HT-29 (cell line): ENCODE measurements at regions not wholly inside any gene's neighbourhood (a gene's known extent, or its start where the extent isn't known, plus 50 kb on each side); places are given as distances from the start of the nearest gene placed in this dataset.
"Not testable (repeated sequence)": the region's sequence is repeated elsewhere in the genome, so short reads cannot be mapped to it uniquely, and the experiment has no call there.

Experiments used
- DNase-seq: peaks from one replicate; pipeline ENCODE4 v3.0.0-alpha.2; 2015; ENCODE audit warnings: low spot score

DNA sequence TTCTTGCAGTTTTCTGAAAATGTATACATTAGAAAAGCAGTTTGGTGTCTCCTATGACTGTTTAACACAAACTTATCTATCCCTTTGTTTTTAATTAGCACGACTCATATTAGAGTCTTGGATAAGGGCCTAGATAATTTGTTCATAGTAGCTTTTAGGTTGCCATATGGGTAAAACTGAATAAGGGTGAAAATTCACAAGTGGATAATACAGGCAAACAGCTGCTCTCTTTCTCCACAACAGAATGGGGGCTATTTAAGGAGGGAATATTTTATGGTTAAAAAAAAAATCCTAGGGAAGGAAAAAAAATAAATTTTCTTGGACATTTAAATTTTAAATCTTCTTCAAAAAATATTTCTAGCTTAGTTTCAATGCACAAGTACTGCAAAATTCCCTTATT, 1416.1 kb downstream of the GATA3 start:
- no peak for DNase-seq

DNA sequence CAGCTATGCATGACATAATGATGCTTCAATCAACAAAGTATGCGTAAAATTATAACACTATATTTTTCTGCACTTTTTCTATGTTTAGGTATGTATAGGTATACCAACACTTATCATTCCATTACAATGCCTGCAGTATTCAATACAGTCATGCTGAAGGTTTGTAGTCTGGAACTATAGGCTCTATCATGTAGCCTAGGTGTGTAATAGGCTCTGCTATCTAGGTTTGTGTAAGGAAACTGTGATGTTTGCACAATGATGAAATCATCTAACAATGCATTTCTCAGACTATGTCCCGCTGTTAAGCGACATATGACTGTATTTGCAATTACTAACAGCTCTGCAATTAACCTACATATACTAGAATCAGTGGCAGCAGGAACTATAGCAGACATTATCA, 1447.5 kb downstream of the GATA3 start:
- no peak for DNase-seq

DNA sequence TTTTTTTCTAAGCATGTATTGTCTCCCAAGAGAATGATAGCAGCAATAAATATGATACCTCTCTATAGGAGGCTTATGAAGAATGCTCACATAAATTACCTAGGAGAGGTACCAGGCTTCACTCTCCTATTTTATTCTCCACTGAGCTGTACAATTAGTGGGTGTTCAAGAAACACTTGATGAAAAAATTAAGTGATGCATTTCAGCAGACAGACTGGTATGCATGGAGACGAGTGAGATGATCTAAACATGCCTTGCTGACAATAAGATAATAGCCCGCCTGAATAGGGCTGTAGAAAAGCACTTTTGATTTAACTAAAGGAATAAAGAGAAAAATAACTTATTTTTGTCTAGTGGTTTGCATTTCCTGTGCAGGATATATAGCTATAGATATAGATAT, 1449.7 kb downstream of the GATA3 start:
- no peak for DNase-seq

DNA sequence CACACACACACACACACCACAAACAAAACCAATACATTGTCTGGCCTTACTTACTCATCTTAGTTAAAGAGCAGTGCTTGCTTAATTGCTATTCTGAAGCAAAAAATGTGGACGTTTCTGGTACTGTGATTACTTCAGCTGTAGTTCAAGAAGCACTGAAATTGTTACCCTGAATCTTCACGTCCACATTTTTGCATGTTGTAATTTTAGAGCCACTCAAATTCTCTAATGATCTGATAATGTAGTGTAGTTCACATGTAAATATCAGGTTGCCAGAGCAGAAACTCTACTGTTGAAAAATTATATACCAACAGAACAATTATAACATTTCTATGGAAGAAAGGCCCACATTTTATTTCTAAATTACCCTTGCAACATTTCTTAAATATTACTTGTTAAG, 1451.1 kb downstream of the GATA3 start:
- no peak for DNase-seq

DNA sequence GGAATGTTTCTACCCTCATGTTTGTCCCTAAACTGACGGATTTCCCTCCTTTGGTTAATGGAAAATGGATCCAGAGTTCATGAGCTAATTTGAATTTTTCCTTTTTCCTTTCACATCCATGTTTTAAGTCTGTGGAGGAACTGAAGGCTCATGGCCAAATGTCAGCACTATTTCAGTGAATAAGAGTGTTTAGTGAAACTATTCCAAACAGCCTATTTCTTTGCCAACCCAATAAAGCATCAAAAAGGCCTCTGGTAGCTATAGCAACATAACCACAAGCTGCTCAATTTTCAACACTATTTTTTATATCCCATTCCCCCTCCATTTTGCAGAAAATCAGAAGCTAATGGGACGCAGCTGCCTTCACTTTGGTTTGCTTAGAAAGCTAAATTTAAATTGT, 1454.1 kb downstream of the GATA3 start:
- no peak for DNase-seq

DNA sequence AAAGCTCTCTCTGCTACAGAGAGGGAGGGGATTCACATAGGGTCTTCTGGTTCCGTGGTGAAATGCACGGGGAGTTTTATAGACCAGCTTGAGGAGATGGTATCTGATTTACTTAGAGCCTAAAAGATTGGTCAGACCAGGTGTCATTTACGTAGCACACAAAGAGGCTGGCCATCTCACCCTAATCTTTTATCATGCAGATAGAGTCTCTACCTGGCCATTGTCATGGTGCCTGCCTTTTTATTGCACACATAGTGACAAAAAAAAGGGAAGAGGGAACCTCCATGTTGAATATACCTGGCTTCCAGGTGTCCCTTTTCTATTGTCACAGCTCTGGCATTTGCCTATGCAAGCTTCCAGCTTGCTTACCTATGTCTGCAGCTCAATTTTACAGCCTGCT, 1456.1 kb downstream of the GATA3 start:
- DNase-seq, result no peak

DNA sequence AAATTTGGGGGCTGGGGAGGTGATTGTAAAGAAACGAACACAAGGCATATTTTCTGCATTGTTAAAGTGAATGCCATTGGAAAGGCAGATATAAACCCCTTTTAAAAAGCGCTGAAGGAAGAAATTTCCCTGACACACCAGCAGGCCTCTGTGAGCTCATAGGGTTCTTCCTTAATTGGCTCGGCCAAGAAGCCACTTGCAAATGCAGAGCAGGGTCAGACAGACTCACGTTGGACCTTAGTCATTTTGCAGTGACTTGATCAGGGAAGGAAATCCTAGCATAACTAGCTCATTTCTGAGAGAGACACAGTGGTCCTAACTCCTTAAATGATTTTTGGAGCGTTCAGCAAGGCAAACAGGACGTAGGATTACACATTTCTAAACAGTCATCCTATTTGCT, 1461.4 kb downstream of the GATA3 start:
- no peak for DNase-seq

DNA sequence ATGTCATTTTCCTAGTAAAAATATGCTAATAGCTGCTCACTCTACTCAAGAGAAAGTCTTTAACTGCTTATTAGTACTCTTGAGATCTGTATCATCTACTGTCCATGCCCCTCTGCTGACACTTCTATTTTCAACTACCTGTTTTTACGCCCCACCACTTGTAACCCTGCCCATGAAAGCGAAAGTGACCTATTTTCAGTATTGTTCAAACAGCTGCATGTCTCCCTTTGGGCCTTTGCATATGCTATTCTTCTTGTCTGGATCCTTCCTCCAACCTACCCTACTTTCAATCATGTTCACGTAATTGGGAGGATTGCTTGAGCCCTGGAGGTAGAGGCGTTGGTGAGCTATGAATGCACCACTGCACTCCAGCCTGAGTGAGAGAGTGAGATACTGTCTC, 1481.3 kb downstream of the GATA3 start:
- DNase-seq, result no peak

DNA sequence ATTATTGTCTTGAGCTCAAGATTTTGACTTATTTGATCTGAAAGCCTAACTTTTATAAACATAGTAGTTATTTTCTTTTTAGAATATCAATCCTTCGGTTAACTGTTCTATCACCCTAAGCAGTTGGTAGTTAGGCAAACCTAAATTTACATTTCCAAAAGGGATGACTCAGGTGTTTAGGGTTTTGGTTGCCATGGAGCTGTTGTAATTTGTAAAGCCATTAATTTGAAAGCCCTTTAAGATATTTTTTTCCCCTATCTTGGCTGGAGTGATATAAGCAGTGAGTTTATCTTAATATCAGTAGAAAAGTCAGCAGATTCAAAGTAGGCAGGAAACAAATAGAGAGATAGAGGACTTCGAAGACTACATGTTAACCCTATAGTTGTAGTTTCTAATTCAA, 1472.6 kb upstream of the CELF2 start:
- DNase-seq, result no peak

DNA sequence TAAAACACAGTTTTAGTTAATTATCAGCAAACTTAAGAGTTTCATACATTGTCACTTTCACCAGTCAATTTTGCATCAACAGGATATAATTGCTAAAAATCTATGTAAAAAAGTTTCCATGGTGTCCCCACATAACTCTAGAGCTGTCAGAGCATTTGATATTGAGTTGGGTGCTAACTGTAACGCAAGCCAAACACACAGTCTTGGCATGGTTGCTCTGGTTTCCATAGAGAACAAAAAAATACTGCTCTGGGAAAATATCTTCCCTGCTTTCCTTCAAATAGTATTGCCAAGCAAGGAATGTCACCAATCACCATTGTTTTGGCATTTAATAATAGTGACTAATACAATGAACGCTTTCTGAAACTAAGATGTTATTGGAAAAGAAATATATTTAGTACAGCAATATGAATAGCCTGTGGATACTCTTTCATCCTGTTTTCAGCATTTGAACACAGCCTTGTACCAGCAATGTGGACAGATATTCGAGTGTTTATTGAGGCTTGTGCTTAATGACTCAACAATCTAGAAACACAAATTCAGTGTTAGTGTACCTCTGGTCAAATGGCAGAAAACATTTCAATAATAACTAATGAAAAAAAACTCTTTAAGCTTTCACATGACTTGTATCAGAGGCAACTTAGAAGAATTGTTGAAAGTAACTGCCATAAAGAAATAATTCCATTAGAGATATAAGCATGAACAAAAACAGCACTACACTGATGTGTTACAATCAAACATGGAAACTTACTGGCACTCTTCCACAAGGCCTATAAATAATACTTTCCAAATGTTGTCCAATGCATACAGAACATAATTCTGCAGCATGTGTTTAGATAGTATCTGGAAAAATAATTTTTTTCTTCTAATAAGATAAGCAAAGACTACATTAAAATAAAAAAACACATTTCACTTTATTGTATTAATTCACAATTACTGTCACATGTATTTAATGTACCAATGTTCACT, 1469.5 kb upstream of the CELF2 start:
- DNase-seq, result no peak

DNA sequence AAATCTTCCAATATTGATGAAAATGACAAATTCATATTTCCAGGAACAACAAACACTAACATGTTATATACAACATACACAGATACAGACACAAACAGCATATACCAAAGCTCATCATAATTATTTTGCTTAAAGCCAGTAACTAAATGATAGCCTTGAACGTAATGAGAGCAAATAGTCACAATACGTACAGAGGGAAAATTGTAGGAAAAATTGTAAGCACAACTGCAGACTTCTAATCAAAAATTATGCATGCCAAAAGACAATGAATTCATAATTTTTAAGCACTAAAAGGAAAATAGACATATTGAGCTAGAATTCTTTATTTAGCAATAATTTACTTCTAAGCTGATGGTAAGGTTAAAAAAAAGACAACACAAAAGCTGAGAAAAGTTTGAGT, 1466.9 kb upstream of the CELF2 start:
- no peak for DNase-seq

DNA sequence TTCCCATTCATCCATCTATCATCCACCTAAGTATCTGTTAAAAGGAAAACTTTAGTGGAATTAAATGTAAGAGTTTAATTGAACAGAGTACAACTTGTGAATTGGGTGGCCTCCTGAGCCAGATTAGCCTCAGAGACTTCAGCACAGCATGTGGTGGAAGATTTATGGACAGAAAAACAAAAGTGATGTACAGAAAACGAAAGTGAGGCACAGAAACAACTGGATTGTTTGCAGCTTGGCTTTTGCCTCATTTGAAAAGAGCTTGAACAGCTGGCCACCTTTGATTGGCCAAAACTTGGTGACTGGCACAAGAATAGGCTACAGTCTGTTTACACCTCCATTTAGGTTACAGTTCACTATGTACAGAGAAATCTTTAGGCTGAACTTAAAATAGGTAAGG, 1463.4 kb upstream of the CELF2 start:
- DNase-seq, result no peak

DNA sequence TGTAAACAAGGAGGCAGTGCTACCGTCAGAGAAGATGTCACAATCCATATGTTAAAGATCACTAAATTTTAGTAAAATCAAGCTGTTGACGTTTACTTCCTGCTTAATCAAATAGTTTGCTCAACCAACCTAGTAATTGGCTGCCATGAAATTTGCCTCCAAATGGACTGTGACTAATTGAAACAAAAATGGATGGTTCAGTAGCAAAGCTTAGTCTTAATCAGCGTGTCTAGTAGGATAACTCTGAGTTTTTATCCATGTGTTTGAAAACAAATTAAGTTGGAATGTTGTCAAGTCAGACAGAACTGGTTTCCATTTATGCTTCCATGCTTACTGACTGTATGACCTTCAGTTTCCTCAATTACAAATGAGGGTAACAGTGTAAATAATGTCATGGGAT, 1456.7 kb upstream of the CELF2 start:
- no peak for DNase-seq

DNA sequence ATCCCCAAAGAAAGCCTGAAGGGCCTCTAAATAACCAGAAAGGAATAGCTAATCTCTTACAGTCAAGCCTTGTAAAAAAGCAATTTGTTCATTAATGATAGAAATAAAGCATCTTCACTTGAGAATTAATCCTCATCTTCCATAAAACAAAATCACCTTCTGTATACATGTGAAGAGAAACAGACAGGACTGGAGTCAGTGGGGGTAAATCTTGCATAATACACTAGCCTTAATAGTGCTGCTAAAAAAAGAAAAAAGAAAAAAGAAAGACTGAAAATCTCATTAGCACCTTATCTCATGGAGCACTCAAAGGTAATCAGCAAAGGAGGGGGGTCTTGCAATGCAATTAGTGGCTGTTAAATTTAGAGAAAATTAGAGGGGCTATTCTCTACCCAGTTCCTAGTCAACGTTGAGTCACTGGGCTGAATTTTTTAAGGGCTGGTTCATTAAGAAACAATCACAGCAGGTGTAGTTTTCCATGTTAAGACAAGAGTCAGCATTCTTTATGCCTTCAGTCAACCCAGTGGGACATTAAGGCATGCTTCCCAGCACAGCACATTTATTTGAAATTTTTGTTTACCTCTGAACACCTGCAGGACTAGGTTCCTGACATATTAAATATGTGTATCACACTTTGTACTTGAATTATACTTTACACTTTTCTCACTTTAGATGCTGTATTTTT, 1455.7 kb upstream of the CELF2 start:
- no peak for DNase-seq

DNA sequence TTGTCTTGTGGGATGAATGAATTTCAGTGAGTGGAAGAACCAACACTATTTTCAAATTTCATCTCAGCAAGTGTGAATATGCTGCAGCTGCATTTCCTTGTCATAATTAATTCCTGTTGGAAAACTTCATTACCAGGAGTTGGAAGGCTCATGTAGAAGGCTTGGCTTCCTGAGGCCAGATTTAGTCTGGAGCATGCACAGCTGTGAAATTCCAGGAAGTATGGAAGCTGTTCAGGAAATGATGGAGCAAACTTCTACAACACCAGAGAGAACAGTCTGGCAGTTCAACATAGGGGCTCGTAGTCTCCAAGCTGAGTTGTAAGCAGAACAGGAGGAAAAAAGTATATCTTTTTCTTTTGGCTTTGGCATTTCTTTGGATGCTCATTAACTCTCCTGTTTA, 1439.9 kb upstream of the CELF2 start:
- DNase-seq, result no peak

DNA sequence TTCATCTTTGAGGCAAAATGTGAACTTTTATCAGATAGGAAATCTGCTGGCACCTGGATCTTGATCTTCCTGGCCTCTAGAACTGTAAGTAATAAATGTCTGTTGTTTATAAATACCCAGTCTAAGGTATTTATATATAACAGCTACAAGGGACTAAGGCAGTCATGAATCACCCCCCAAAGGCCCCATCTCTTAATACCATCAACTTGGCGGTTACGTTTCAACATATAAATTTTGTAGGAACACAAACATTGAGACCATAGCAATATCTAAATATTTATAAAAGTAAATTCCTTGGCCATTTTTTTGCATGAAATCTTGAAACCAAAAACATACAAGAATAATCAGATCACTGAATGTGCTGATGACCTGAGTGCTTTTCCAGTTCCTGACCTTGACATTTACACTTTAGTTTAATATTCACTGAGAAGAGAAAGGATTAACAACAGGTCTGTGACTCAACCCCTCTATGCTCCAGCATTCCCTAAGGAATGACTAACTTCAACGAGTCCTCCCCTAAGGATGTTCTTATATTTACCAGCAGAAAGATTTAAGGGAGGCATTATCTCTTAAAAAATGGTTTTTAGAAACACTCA, 1438.5 kb upstream of the CELF2 start:
- no peak for DNase-seq

DNA sequence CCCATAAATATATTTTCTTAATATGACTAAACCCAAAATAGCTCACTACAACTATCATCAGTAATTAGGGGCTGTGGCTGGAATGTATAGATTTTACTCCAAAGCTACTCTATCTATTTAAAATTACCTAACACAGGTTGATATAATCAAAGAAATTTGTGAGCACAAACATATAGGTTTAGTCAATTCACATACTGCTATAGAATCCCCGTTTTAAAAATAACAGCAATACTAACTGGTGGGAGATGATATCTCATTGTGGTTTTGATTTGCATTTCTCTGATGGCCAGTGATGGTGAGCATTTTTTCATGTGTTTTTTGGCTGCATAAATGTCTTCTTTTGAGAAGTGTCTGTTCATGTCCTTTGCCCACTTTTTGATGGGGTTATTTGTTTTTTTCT, 1434.9 kb upstream of the CELF2 start:
- DNase-seq, result not testable (repeated sequence)

DNA sequence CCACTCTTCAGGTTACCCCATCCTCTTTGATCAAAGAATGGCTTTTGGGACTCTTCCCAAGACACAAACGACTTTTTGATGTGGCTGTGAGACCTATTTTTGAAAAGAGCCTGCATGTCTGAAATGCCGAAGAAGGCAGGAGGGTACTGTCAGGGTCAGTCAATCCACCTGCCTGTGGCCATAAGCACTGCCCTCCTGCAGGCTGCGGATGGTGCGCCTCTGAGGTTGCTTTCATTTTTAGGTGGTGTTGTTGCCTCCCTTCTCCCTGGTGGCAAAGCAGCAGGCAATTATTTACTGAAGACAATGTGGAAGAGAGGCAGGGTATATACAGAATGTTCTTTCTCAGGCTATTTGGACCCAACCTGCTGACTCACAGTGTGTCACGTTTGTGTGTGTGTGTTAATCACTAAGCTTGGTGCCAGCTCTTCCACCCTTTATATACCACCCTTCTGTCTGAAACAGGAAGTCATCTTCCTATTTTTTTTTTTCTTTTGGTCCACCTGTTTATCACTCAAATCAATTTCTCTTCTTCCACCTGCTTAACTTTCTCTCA, 1421.2 kb upstream of the CELF2 start:
- no peak for DNase-seq

DNA sequence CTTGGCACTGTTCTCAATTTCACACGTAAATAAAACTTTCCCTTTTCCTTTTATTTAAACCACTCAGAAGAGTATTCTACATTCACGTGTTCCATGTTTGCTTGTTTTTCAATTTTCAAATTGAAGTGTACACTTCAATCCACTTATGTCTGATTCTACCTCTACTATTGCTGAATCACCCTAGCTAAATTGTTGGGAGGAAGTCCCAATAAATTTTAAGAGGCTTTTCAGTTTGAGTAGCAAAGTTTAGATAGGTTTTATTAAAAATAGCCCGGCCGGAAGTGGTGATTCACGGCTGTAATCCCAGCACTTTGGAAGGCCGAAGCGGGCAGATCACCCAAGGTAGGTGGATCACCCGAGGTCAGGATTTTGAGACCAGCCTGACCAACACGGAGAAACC, 1414.7 kb upstream of the CELF2 start:
- DNase-seq, result no peak

DNA sequence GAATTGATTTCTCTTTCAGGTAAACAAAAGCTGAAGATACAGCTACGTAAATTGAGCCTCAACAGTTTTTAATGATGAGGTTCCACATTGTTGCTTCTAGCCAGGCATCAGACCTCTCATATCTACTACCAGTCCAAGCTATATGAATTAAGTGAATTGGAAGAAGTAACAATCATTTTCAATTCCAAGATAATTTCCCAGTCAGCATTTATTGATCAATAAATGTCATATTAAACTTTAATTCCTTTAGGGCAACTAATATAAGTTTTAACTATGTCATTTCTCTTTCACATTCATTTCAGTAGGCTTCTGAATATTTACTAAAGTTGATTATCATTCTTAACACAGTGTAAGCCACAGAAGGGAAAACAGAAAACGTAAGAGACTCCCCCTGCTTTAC, 1413.7 kb upstream of the CELF2 start:
- DNase-seq, result no peak

DNA sequence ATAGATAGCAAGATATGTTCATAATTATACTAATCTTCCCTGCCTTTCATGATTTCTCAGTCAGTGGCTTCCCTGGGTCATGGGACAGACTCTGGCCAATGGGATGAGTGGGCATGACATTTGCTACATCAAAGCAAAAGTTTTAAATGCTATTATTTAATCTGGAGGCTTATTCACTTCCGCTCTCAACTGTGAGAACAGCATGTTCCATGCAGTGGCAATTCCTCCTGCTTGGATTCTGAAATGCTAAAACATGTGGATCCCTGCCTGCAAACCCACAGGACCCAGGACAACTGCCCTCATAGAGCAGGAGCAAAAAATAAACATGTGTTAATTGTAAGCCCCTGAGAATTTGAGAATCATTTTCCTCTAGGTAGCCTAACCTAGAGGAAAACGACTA, 1412.4 kb upstream of the CELF2 start:
- DNase-seq, result no peak

DNA sequence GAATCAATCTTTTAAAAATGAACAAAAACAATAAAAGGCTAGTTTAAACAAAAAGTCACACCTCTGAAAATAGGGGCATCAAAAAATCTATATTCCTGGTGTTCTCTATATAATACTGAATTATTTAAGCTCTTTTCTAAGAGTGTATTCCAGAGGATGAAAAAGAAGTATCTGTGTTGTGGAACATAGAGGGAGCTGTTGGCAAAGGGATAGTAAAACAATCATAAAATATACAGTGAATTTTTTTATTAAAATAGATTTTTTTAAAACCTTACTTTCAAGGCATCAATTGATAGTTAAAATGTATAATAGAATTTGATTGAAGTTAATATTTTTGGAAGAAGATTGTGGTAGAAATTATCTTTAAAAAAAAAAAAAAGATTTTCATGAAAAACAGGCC, 1409.1 kb upstream of the CELF2 start:
- DNase-seq, result peak; percentile 3
